HG03469 (cell line): ENCODE measurements at regions not wholly inside any gene's neighbourhood (a gene's known extent, or its start where the extent isn't known, plus 50 kb on each side); places are given as distances from the start of the nearest gene placed in this dataset.
A peak's percentile ranks its signal among the peaks of the same experiment; 100 is the strongest.

Experiments used
- ATAC-seq: cut with Tn5 transposase; IDR thresholded peaks from one replicate; pipeline ENCODE4 v1.9.1; 2021; ENCODE audit warnings: mild to moderate bottlenecking, moderate library complexity, moderate number of reproducible peaks; ENCODE audit not compliant: unreplicated experiment

DNA sequence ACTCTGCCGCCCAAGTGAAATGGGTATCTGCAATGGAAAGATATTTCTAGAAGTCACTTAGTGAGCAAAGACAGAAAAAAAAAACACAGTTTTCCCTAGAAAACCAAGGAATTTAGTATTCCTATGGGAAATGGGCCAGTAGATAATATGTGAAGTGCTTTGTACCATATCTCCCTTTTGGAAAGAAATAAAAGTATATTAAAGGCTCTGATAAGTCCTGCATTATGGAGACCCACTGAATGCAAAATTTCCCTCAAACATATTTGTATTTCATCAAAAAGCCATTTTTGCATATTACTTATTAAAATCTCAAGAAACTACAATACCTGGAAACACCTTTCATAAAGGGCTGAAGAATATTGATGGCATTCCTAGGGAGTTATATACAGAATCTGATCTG, 51.6 kb upstream of the DYNLRB2 start:
- ATAC-seq: no peak

DNA sequence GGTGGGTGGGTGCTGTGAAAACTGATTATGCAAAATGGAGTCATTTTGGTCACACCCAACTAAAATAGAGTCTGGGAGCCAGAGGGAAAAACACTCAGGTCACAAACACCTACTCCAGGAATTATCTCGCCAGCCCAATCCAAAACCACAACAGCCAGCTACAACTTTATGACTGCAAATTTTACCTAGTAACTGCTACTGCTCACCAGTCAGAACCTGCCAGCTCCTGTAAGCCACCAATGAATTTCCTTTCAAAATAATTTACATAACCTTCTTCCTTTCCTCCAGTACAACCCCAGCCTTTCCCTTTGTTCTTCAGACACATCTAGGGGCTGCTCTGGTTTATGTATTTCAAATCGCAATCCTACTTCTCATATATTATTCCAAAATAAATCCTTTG, 52.6 kb upstream of the DYNLRB2 start:
- ATAC-seq: no peak

DNA sequence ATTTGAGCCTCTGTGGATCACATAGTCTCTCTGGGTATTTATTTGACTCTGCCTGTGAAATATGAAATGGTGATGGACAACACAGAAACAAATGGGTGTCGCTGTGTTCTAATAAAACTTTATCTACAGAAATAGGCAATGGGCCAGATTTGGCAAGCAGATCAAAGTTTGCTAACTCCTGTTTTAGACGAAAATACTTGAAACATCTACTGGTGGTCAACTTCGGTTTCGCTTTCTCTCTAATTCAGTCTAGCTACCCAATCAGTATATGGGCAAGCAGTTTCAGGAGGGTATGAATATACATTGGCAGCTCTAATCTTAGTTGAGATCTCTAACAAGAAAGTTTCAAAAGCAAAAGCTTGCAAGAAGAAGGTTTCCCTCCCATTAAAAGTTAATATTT, 60.1 kb upstream of the DYNLRB2 start:
- ATAC-seq: no peak

DNA sequence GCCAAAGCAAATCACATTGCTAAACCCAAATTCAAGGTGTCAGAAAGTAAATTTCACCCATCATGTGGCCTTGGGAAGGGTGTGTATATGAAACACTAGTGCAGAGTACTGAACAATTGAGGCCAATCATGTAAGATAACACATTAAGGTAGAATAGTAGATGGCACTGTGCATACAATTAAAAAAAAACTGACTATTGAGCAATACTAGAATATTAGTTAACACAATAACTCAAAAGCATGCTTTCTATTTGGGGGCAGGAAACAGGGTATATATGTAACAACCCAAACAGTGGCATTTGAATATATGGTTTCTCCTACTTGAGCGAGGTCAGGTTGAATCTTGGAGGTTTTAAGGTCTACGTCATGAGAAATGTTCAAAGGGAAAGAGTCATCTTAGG, 63.0 kb upstream of the DYNLRB2 start:
- no peak for ATAC-seq

DNA sequence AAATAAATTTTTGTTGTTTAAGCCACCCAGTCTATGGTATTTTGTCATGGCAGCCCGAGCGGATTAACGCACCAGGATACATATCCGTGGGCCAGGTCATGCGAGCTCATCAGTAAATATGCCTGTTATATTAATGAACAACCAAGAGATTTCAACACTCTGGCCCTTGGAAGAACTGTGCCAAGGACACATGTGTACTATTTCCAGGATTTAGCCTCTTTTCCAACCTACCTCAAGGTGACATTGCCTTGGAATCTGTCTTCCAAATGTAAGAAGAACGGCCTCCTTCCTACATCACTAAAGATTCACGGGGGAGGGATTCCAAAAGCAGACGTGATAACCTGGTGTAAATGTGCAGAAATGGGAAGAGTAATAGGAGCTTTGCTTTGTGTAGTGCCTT, 72.8 kb upstream of the DYNLRB2 start:
- ATAC-seq: no peak

DNA sequence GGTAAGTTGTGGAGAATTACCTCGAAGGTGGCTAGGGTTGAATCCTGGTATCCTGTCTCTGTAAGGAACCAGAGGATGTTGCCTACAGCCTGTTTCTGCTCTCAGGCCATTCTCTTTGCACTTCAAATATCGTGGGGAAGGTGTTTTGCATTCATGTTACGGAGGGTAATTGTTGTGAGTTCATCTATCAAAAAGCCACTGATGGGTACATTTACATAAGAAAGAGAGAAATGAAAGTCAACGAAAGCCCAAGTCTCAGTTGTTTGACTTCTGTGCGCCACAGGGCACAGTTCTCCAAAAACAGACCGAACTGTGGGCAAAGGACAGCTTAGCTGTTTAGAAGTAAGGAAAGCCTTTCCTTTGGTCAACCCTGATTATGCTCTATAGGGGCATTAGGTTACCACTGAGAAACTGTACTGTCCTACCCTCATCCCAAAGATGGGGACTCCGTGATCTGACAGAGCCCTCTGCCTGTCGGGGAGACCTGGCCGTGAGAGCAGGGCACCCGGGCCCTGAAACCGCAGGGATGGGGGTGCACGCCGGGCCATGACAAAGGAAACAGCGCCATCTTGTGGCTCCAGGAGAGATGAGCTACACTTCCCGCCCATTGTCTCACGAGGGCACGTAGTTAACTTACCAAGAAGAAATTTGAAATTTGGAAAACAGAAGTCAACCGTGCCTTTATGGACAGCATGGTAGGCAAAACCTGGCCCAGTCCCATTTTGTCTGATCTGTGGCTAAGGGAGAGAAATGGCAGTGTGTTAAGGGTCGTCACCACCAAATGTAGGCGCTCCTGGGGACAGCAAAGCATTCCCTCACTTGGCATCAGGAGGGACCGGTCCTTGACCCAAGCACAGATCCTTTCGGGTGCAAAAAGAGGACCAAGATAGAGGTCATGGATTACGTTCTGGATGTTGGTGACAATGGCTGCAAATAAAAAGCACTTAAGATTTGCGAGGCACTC, 74.5 kb upstream of the DYNLRB2 start:
- ATAC-seq: peak; percentile 58

DNA sequence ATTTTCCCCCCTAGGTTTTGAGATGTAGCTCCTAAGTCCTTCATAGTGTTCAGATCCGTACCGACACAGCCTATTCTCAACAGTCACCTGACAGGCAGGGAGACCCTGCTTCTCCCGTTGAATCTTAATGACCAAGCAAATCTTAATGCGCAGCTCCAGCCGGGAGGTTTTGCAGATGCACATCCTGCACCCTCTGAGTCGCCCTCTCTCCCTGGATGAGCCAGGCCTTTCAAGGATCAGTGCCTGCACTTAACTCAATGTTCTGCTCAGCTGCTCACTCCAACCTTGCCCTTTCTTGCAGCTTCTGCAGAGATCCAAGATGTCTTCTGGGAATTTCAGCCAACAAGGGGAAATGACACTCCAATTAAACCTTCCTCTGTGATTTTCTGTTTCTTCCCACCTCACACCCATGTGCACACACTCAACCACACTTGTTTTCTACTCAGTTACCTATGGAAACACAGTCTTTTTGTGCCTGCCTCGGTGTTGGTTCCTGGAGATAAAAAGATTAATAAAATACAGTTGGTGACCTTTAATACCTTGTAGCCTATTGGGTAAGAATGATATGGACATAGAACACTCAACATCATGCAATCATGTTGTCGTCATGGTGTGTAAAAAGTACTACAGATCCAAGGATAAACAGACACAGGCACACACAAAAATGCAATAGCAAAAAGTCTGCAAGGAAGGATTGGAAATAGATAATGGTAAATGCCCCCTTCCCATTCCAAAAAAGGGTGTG, 76.9 kb upstream of the DYNLRB2 start:
- ATAC-seq: no peak

DNA sequence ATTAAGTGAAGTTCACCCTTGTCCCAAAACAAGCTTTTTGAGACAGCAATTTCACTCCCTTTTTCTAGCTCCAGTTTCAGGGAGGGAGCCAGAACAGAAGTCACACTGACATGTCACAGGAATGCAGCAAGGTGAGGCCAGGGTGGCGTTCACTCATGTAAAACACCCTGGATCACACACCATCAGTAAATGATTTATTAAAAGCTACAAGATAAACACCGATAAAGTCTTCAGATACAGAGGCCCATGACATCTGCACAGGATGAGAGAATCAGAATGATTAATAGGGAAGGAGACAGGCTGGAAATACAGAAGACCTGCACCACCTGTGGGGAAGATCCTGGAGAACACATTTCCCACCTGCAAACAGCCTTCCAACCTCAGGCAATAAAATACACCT, 77.5 kb upstream of the DYNLRB2 start:
- ATAC-seq: no peak

DNA sequence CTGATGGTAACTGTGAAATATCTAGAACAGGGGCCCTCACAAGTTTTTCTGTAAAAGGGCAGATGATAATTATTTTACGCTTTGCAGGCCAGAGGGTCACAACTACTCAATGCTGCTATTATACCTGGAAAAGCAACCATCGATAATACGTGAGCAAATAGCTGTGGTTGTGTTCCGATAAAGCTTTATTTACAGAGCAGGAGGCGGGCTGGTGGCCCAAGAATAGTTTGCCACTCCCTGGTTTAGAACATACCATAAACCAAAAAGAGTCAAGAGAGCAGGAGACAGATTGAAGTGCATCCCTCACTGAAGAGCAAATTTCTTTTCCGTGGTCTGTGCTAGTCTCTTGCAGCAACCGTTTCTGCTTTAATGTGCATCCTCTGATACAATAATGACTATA, 77.9 kb upstream of the DYNLRB2 start:
- ATAC-seq: no peak

DNA sequence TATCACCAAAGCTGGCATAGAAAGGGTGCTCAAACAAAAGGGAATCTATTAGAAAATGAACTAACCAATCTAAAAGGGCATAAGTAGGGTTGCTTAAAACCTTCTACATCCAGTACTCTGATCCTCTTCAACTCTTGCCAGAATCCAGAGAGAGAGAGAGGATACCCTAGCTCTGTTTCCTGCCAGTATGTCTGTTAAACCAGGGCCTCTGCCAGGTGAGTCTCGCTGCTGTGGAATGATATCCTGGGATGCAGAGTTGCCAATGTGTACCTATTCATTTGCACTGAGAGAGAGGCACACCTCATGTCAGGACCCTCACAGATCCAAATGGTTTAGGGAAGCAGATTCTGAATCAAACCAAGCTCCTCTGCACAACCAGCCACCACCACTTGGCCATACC, 79.8 kb upstream of the DYNLRB2 start:
- ATAC-seq: no peak

DNA sequence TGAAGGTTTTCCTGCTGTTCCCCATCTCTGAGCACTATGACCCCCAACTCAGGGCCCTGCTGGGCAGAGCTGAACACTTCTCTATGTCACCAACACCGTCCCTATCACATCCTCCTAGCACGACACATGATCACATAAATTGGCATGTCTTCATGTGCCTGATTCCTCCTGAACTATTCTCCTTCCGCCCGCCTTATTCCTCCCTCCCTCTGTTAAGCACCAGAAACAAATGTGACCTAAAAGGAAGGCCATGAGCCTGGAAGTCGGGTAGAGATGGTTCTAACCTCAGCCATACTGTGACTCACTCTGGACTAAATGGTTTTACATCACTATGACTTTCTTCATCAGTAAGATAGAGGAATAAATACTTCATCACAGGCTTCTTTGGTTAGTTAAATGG, 80.8 kb upstream of the DYNLRB2 start:
- ATAC-seq: no peak

DNA sequence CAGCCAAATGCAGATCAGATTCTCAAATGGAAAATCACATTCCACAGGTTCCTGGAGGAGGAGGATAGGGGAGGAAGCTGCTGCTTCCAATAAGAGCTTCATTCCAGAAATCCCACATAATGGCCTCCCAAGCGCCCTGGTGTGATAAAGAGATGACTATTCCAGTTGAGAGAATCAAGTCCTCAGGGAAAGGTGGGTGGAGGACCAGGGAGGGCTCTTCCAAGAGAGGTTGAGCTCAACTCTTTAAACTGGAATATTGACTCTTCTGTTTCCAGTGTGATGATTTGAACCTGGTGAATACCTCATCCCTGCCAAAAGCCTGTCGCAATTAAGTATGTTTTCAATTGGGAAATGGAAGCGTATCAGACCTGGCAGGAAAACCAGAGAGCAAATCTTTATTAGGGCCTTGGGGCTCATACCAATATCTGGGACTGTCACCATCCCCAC, 81.4 kb upstream of the DYNLRB2 start:
- no peak for ATAC-seq

DNA sequence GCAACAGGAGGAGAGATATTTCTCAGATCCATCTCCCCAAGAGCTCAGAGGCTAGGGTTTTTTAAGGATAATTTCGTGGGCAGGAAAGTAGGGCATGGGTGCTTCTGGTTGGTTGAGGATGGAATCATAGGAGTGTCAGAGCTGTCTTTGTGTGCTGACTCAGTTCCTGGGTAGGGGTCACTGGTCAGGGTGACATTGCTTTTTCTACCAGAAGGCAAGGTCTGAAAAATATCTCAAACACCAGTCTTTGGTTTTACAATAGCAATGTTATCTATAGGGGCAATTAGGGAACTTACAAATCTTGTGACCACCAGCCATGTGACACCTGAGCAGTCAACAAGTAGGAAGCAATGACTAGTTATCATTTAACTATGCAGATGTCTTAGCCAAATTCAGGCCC, 82.9 kb upstream of the DYNLRB2 start:
- no peak for ATAC-seq

DNA sequence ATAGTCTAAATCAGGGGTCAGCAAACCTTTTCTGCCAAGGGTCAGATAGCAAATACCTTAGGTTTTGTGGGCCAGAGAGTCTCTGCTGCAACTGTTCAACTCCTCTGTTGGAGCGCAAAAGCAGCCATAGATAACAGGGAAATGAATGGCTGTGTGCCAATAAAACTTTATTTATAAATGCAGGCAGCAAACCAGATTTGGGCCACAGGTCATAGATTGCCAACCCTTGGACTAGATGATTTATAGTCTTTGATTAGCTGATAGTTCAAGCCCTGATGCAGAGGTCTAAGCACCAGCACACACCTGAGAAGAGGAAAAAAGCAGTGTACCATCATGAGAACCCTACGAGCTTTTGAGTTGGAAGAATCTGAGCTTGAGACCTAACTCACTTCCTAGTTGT, 86.0 kb upstream of the DYNLRB2 start:
- ATAC-seq: no peak

DNA sequence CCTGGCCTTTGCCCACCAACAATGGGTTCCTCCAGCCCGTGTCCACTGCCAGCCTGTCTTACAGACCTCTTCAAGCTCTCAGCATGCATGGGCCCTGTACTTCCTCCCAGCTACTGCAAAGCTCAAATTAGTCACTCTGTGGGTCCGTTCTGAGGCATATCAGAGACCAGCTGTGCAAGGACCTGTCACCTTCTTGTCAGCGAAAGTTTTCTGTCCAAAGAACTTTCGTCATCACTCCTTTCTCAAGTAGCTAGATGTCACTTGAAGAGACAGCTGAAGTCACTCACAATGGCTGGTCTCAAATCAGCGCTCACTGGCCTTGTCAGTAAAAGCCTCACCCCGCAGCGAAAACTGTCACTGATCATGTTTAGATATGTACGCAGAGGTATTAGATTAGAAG, 91.4 kb upstream of the DYNLRB2 start:
- ATAC-seq: no peak

DNA sequence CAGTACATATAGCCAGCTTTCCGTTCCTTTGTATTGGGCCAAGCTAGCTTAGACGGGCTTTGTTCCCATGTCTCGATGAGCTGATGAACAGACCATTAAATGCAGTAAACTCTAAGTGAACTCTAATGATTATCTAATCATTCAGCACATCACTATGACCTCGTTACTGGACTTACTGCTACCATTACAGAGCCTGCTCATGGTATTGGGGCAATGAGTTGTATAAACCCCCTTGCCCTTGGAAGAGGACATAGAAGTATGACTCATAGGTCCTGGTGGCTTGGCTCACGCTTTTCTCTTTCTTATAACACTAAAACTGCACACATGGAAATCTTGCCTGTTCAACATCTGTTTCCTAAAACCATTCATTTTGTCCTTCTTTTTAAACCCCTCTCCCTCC, 93.6 kb upstream of the DYNLRB2 start:
- ATAC-seq: no peak

DNA sequence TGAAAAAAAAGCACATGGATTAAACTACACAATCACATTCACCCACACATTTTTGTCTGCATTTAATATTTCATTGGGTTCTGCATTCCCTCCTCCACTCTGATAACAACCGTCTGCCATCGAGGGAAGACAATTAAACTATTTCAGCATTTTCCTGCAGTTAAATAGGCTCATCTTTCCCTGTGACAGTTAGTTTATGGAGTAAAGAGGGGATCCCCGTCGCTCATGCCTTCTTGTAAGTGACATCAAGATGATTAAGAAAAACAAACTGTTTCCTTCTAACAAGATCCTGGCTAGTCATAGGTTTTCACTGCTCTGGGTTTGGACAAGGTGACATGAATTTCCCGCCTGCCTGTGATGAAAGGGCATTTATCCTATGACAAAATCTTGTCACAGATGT, 98.0 kb upstream of the DYNLRB2 start:
- no peak for ATAC-seq

DNA sequence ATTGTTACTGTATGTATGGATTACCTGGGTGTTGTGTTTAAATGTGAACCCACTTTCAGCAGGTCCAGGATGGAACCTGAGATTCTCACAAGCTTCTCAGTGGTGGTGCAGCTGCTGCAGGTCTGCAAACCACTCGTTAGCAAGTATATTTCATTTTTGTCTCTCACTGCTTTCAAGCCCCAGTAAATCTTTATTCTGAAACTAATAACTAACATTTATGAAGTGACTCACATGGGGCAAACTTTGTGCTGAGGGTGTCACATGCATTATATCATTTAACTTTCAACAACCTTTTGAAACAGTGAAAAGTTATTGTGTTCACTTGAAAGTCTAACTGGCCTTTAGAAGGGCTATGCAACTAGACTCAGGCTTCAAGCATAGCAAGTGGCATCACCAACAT, 98.9 kb upstream of the DYNLRB2 start:
- no peak for ATAC-seq

DNA sequence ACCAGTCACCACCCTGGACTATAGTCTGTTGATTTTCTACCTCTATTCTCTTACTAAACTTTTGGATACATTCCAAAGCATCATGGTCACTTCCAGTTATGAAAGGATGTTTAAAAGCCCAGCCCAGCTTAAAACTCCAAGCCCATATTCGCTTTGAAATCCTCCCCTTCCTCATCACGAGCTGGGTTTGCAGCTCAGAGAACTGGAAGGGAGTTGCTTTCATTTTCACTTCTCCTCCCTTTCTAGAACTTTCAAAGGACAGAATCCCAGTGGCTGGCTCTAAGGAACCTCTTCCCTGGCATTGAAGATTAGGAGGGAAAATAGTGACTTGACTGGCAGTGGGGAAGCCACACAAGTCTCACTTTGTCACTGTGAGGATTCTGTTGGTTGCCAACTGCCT, 100.1 kb upstream of the DYNLRB2 start:
- no peak for ATAC-seq

DNA sequence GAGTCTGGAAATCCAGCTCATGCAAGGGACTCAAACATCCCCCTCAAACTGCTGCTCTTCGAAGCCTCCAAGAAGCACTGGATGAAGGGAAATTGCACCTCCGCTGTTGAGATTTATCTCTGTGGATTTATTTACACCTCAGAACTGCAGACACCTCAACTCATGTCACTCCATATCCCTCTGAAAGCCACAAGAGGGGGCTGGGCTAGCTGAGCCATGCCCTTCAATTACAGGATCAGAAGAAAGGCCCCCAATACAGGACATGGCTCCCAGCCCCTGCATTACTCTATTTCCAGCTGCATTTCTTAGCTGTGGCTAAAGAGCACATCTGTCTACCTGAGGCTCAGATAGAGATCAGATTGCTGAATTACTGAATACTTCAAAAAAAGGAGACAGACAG, 103.1 kb upstream of the DYNLRB2 start:
- no peak for ATAC-seq

DNA sequence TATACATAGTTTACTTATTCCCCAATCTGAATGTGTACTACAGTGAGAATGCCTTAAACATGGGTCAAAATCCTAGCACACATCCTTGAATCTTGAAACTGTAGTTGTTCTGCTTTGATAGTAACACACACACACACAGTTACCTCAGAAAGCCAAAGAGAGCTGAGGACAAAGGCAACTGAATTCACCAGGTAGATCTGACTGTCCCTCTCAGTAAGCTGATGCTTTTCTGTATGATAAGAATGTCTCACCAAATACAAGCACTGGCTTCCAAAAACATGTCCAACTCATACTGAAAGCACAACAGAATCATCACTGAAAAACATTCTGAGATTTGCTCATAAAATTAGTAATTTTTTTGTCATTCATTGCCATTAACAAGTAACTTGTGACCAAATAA, 104.3 kb upstream of the DYNLRB2 start:
- ATAC-seq: no peak

DNA sequence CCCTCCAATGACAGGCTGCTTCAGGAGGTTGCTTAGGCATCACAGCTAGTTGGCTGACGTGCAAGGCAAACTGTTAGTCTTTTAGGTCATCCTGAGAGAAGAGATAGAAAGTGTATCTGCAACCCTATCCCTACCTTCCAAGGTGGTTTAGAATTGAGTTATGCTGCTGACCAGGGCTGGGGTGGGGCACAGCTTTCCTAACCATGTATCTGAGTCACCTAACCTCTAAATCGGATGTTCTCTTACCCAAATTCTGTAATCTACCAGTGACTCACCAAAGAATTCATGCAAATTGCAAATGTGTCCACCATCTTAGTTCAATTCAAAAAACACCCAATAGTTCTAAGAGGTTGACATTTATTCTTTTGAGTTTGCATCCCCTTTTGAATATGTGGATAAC, 107.2 kb upstream of the DYNLRB2 start:
- no peak for ATAC-seq
